GM23248 (cell line): ENCODE measurements at regions not wholly inside any gene's neighbourhood (a gene's known extent, or its start where the extent isn't known, plus 50 kb on each side); places are given as distances from the start of the nearest gene placed in this dataset.

Experiments used
- DNase-seq: peaks from one replicate; pipeline ENCODE4 v3.0.0-alpha.2; 2015
- H2AFZ ChIP-seq: fragments of 200-600 bp; sonication (generic); 2 replicates; pipeline ENCODE4 v1.6.1; 2016; ENCODE audit warnings: antibody characterized with exemption
- H3F3A ChIP-seq: fragments of 200-600 bp; sonication (generic); 2 replicates; pipeline ENCODE4 v1.6.1; 2016; ENCODE audit warnings: mild to moderate bottlenecking, antibody characterized with exemption, mixed run types; ENCODE audit not compliant: insufficient read depth
- H3K27ac ChIP-seq: fragments of 200-600 bp; sonication (generic); 2 replicates; pipeline ENCODE4 v1.5.1; 2016; ENCODE audit warnings: mild to moderate bottlenecking
- H3K27me3 ChIP-seq: fragments of 200-600 bp; sonication (generic); replicated peaks from 2 replicates; pipeline ENCODE4 v1.6.1; 2016; ENCODE audit warnings: mild to moderate bottlenecking; ENCODE audit not compliant: insufficient read depth
- H3K36me3 ChIP-seq: fragments of 200-600 bp; sonication (generic); 2 replicates; pipeline ENCODE4 v1.6.1; 2016; ENCODE audit warnings: low read depth, mild to moderate bottlenecking
- H3K4me1 ChIP-seq: fragments of 200-600 bp; sonication (generic); 2 replicates; pipeline ENCODE4 v1.6.1; 2016; ENCODE audit warnings: mild to moderate bottlenecking; ENCODE audit not compliant: insufficient read depth
- H3K4me2 ChIP-seq: fragments of 200-600 bp; sonication (generic); one replicate; pipeline ENCODE4 v1.6.1; 2016; ENCODE audit warnings: mild to moderate bottlenecking; ENCODE audit not compliant: unreplicated experiment
- H3K4me3 ChIP-seq: fragments of 200-600 bp; sonication (generic); 2 replicates; pipeline ENCODE4 v1.5.1; 2016; ENCODE audit warnings: mild to moderate bottlenecking
- H3K79me2 ChIP-seq: fragments of 200-600 bp; sonication (generic); 2 replicates; pipeline ENCODE4 v1.6.1; 2016; ENCODE audit warnings: mild to moderate bottlenecking; ENCODE audit not compliant: insufficient read depth
- H3K9ac ChIP-seq: fragments of 200-600 bp; sonication (generic); 2 replicates; pipeline ENCODE4 v1.6.1; 2016; ENCODE audit warnings: mild to moderate bottlenecking
- H3K9me2 ChIP-seq: fragments of 200-600 bp; sonication (generic); 2 replicates; pipeline ENCODE4 v1.6.1; 2016; ENCODE audit warnings: mixed run types, mild to moderate bottlenecking, moderate library complexity; ENCODE audit not compliant: insufficient read depth
- H3K9me3 ChIP-seq: fragments of 200-600 bp; sonication (generic); one replicate; pipeline ENCODE4 v1.6.1; 2017; ENCODE audit warnings: low read depth
- H4K20me1 ChIP-seq: fragments of 200-600 bp; sonication (generic); 2 replicates; pipeline ENCODE4 v1.6.0; 2016; ENCODE audit not compliant: insufficient read depth
- EZH2 ChIP-seq: fragments of 200-600 bp; sonication (generic); IDR thresholded peaks from 2 replicates; pipeline ENCODE4 v1.6.1; 2018; ENCODE audit warnings: antibody characterized with exemption, mild to moderate bottlenecking; ENCODE audit not compliant: insufficient read depth, poor library complexity, severe bottlenecking
- EZH2phosphoT487 ChIP-seq: fragments of 200-600 bp; sonication (generic); IDR thresholded peaks from 2 replicates; pipeline ENCODE4 v1.6.1; 2018; ENCODE audit warnings: antibody characterized with exemption, moderate library complexity, mild to moderate bottlenecking, low read depth; ENCODE audit not compliant: insufficient read depth
- WGBS, 2 experiments: methylation state at CpG; one replicate each; pipeline ENCODE4 v1.1.6; 2015 to 2017; ENCODE audit warnings: low lambda C conversion rate in 2 of 2, low coverage in 1 of 2; ENCODE audit errors: missing lambda C conversion rate in 2 of 2; 5-methylcytosine and 5-hydroxymethylcytosine counted together
- in situ Hi-C: fragments of 300-500 bp; cut with MboI; formaldehyde crosslinking; loops from 2 replicates; pipeline ENCODE4 v1.15.0; 2020

DNA sequence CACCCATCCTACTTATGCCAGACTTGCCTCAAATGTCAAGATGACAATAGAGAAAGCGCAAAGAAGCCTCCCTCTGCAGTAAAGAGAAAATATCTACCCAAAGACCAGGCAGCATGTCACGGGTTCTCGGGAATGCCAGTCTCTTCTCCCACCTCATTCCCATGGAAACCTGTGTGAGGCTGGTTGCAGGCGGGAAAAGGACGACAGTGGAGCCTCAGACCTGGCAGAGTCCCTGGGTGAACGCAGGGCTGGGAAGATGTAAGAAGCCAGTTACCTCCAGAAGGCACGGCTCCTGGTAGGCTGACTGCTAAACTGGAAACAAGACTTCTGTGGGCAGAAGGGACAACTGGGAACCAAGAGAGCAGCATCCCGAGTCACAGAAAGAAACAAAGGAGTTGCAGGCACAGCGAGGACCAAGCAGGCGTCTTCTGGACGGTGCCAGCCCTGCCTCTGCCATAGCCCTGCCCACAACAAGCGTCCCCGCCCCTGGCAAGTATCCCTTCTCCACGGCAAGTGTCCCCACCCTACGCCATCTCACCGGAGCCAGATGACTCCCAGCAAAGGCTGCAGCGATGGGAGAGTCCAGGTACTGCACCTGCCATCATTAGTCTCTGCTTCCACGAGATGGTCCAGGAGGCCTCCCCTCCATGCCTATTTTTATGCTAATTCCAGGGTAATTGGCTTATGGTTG, 440.8 kb upstream of the MYT1L start:
- H3K9me3 ChIP-seq = no peaks in the 10 kb centered on the region

DNA sequence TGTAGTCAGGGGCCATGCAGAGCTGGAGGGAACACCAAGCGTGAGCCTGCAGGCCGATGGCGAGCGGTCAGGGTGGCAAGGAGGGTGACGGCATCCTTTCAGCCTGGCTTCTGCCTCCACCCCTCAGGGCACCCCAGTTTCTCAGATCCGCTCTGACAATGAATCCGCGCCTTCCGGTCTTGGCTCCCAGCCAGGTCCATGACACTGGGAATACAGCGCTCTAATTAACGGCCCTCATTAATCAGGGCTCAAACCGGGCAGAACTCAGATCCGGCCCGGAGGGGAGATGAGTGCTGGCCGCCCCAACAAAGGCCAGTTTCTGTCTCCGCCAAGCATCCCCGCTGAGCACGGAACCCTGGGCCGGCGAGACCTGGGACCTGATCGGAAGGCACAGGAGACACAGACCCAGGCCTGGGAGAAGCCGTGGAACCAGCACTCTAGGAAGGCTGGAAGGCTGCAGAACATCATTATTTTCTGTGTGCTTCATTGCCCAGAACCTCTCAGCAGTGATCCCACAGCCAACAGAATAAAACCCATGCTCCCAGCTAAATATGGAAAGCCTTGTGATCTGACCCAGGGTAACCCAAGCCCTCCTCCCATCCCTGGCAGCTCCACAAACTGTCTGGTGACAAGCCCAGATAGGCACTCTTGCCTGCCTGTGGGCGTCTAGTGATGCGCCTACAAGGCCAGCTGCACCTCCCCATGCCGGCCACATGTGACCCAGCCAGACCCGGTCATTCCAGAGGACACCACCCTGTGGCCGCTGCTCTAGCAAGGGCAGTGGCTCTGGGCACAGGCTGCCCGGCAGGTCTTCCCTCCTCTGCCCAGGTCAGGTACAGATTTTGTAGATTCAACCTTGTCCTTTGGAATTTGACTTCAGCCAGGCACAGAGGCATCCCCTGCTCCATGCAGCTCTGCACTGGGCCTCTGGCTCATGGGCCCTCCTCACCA, 438.7 kb upstream of the MYT1L start:
- H4K20me1 ChIP-seq = no peaks in the 10 kb centered on the region

More for the DNA sequence above, 440.8 kb upstream of the MYT1L start:
- TF ChIP-seq EZH2phosphoT487 (no peak), EZH2 (no peak)
- Histone ChIP-seq H4K20me1 (no peaks in the 10 kb centered on the region), H3K9ac (no peak overlapping the region), H3K4me1 (no peaks in the 10 kb centered on the region), H2AFZ (no peak overlapping the region), H3K4me3 (no peak overlapping the region), H3K79me2 (no peaks in the 10 kb centered on the region), H3F3A (no peaks in the 10 kb centered on the region), H3K9me2 (no peaks in the 10 kb centered on the region), H3K4me2 (no peak overlapping the region), H3K27me3 (no peaks in the 10 kb centered on the region), H3K27ac (no peak overlapping the region), H3K36me3 (no peaks in the 10 kb centered on the region)
- in situ Hi-C loops = no loop called here
- 19 to 22% methylated on average over 18 of the region's 18 CpGs for WGBS, 2 experiments
- no peak for DNase-seq

DNA sequence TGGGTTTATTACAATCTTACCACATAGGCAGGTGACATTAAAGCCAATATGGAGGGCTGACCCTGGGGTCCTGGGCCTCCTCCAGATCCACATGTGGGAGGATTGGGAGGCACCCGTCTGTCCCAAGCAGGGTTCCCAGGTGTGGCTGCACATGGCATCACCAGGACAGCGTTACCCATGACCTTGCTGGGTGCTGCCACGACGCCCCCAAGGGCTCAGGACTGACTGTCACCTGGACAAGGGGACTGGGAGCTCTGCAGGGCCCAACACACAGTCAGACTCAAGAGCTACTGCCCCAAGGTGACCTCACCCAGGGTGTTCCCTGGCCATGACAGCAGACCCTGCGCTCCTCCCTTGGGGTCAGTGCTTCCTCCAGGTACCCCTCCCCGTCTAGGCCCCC, 437.4 kb upstream of the MYT1L start:
- in situ Hi-C loops = no loop called here
- no peak overlapping the region for H3K4me2 ChIP-seq
- no peaks in the 10 kb centered on the region for H3K27me3 ChIP-seq
- no peaks in the 10 kb centered on the region for H3K79me2 ChIP-seq
- H3F3A ChIP-seq = no peaks in the 10 kb centered on the region
- H3K36me3 ChIP-seq = no peaks in the 10 kb centered on the region
- no peak for DNase-seq
- H3K27ac ChIP-seq = no peak overlapping the region
- H2AFZ ChIP-seq = no peak overlapping the region
- no peaks in the 10 kb centered on the region for H3K9me3 ChIP-seq
- no peak overlapping the region for H3K4me3 ChIP-seq
- 71 to 90% methylated on average over 4 to 5 of the region's 6 CpGs for WGBS, 2 experiments
- no peak overlapping the region for H3K9ac ChIP-seq
- H3K4me1 ChIP-seq = no peaks in the 10 kb centered on the region
- no peaks in the 10 kb centered on the region for H3K9me2 ChIP-seq
- TF ChIP-seq EZH2 (no peak), EZH2phosphoT487 (no peak)
- H4K20me1 ChIP-seq = no peaks in the 10 kb centered on the region

More for the DNA sequence above, 438.7 kb upstream of the MYT1L start:
- in situ Hi-C loops = no loop called here
- H3K9me2 ChIP-seq = no peaks in the 10 kb centered on the region
- no peak for DNase-seq
- H2AFZ ChIP-seq = no peak overlapping the region
- H3K36me3 ChIP-seq = no peaks in the 10 kb centered on the region
- H3K9me3 ChIP-seq = no peaks in the 10 kb centered on the region
- WGBS, 2 experiments = 4 to 6% methylated on average over 28 of the region's 28 CpGs
- no peak overlapping the region for H3K4me2 ChIP-seq
- no peaks in the 10 kb centered on the region for H3K79me2 ChIP-seq
- no peaks in the 10 kb centered on the region for H3F3A ChIP-seq
- H3K4me1 ChIP-seq = no peaks in the 10 kb centered on the region
- H3K4me3 ChIP-seq = no peak overlapping the region
- no peak overlapping the region for H3K27ac ChIP-seq
- TF ChIP-seq EZH2phosphoT487 (no peak), EZH2 (no peak)
- H3K27me3 ChIP-seq = no peaks in the 10 kb centered on the region
- H3K9ac ChIP-seq = no peak overlapping the region

DNA sequence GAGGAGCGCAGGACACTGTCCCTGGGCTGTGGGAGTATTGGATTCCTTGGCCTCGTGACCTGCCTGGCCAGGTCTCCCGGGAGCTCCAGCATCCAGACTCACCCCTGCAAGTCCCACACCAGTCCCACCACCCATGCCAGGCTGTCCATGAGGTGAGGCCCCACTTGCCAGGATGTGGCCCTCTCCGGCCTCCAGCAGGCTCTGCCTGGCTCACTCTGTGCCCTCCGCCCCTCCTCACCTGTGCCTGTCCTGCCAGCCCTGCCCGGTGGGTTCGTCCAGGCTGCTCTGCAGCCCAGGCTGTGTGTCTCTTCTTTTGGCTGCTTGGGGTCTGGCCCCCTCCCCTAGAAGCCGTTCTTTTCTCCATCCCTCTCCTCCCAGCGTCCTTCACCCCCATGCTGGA, 436.8 kb upstream of the MYT1L start:
- TF ChIP-seq EZH2 = no peak
- no peak for TF ChIP-seq EZH2phosphoT487
- no peak overlapping the region for H3K9ac ChIP-seq
- H3K4me3 ChIP-seq = no peak overlapping the region
- DNase-seq = no peak
- in situ Hi-C loops = no loop called here
- H2AFZ ChIP-seq = no peak overlapping the region
- 58 to 67% methylated on average over 9 of the region's 9 CpGs for WGBS, 2 experiments
- H3K27me3 ChIP-seq = no peaks in the 10 kb centered on the region
- no peaks in the 10 kb centered on the region for H3K36me3 ChIP-seq
- no peaks in the 10 kb centered on the region for H4K20me1 ChIP-seq
- no peaks in the 10 kb centered on the region for H3K9me2 ChIP-seq
- H3K79me2 ChIP-seq = no peaks in the 10 kb centered on the region
- H3K9me3 ChIP-seq = no peaks in the 10 kb centered on the region
- no peak overlapping the region for H3K27ac ChIP-seq
- no peak overlapping the region for H3K4me2 ChIP-seq
- H3K4me1 ChIP-seq = no peaks in the 10 kb centered on the region
- no peaks in the 10 kb centered on the region for H3F3A ChIP-seq
